Ishikawa (cell line): ENCODE measurements at regions not wholly inside any gene's neighbourhood (a gene's known extent, or its start where the extent isn't known, plus 50 kb on each side); places are given as distances from the start of the nearest gene placed in this dataset.

ENCODE experiments used
- CEBPB ChIP-seq: IDR thresholded peaks from 2 replicates; pipeline ENCODE4 v1.6.1; 2012
- CREB1 ChIP-seq: IDR thresholded peaks from 2 replicates; pipeline ENCODE4 v1.6.1; 2012; ENCODE audit warnings: low read depth
- EGR1 ChIP-seq: IDR thresholded peaks from 2 replicates; pipeline ENCODE4 v1.6.1; 2012
- EP300 ChIP-seq: IDR thresholded peaks from 2 replicates; pipeline ENCODE4 v1.6.1; 2012; ENCODE audit warnings: borderline replicate concordance
- FOXM1 ChIP-seq: IDR thresholded peaks from 2 replicates; pipeline ENCODE4 v1.6.1; 2012; ENCODE audit warnings: low read depth, borderline replicate concordance
- NFIC ChIP-seq: IDR thresholded peaks from 2 replicates; pipeline ENCODE4 v1.6.1; 2012
- RAD21 ChIP-seq: IDR thresholded peaks from 2 replicates; pipeline ENCODE4 v1.6.1; 2012; ENCODE audit warnings: low read depth
- TAF1 ChIP-seq: IDR thresholded peaks from 2 replicates; pipeline ENCODE4 v1.6.1; 2012; ENCODE audit warnings: low read depth, mild to moderate bottlenecking
- TCF12 ChIP-seq: IDR thresholded peaks from 2 replicates; pipeline ENCODE4 v1.6.1; 2012; ENCODE audit warnings: low read depth
- TEAD4 ChIP-seq: IDR thresholded peaks from 2 replicates; pipeline ENCODE4 v1.6.1; 2012
- YY1 ChIP-seq: IDR thresholded peaks from 2 replicates; pipeline ENCODE4 v1.6.1; 2012; ENCODE audit warnings: low read depth
- ZBTB7A ChIP-seq: IDR thresholded peaks from 2 replicates; pipeline ENCODE4 v1.6.1; 2012; ENCODE audit warnings: low read depth
- TF ChIP-seq, protein P1 (sequence below): IDR thresholded peaks from 2 replicates; pipeline ENCODE4 v1.6.1; 2012; ENCODE audit warnings: low read depth, mild to moderate bottlenecking
- TF ChIP-seq, protein P2 (sequence below): IDR thresholded peaks from 2 replicates; pipeline ENCODE4 v1.6.1; 2012
- TF ChIP-seq, protein P3 (sequence below): IDR thresholded peaks from 2 replicates; pipeline ENCODE4 v1.6.1; 2012

DNA sequence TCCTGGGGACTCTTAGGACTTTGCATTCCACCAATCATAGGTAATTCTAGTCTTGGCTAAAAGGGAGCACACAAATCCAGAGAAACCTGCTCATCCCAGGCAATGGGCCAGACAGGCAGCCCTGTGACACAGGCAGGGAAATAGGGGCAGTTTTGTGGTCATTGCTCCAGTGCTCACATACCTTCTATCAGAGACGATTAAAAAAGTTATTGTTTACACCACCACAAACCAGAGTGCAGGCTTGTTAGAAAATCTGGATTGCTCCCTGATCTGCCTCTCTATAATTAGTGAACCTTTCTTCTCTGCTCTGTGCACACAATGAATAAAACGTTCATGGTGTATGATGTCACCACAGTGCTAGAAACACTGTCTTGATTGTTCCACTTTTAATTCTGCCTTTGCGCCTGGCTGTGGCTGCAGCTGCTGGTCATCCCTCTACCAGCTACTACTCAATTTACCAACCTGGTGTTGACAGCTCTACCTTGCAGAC, 121.6 kb upstream of the SPATA13 start:
- no peak for TF ChIP-seq YY1
- peak; percentile 26; the same call in 1 of the 2 replicates for TF ChIP-seq NFIC

DNA sequence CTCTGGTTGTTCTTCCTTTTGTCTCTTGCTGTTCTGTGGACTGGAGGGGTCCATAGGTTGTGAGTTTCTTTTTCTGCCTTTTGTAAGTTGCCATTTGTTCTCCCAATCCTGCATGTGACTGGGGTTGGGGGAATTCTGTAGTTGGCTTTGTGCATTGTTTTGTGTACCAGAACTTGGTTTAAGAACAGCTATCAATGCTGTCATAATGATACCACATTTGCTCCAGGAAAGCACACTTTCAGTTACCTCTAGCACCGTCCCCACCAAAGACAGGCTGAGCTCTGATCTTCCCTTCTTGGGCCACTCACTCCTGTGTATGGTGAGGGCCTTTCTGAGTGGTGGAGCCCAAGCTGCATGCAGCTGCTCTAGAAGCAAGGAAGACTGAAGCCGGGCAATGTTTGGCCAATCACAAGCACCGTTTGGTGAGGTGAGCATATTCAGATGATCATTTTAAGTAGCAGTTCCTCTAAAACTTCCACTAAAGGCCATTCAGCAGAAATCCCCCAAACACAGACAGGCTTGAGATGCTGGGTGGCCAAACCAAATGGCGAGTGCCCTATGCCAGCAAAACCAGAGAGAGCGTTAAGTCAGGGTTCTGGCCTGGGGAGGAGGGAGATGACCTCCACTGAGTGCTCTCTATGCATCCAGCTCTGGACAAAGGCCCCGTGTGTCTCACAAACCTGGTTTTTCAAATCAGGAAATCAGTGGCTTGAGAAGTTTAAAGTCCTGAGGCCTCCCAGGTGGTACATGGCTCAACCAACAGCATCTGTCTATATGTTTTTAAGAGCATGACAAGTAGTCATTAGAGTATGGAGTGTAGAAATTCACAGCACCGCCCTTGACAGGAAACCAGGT, 120.7 kb upstream of the SPATA13 start:
- no peak for TF ChIP-seq RAD21
- TF ChIP-seq, protein P1, sequence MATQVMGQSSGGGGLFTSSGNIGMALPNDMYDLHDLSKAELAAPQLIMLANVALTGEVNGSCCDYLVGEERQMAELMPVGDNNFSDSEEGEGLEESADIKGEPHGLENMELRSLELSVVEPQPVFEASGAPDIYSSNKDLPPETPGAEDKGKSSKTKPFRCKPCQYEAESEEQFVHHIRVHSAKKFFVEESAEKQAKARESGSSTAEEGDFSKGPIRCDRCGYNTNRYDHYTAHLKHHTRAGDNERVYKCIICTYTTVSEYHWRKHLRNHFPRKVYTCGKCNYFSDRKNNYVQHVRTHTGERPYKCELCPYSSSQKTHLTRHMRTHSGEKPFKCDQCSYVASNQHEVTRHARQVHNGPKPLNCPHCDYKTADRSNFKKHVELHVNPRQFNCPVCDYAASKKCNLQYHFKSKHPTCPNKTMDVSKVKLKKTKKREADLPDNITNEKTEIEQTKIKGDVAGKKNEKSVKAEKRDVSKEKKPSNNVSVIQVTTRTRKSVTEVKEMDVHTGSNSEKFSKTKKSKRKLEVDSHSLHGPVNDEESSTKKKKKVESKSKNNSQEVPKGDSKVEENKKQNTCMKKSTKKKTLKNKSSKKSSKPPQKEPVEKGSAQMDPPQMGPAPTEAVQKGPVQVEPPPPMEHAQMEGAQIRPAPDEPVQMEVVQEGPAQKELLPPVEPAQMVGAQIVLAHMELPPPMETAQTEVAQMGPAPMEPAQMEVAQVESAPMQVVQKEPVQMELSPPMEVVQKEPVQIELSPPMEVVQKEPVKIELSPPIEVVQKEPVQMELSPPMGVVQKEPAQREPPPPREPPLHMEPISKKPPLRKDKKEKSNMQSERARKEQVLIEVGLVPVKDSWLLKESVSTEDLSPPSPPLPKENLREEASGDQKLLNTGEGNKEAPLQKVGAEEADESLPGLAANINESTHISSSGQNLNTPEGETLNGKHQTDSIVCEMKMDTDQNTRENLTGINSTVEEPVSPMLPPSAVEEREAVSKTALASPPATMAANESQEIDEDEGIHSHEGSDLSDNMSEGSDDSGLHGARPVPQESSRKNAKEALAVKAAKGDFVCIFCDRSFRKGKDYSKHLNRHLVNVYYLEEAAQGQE, result no peak
- no peak for TF ChIP-seq NFIC
- no peak for TF ChIP-seq TCF12
- TF ChIP-seq, protein P2, sequence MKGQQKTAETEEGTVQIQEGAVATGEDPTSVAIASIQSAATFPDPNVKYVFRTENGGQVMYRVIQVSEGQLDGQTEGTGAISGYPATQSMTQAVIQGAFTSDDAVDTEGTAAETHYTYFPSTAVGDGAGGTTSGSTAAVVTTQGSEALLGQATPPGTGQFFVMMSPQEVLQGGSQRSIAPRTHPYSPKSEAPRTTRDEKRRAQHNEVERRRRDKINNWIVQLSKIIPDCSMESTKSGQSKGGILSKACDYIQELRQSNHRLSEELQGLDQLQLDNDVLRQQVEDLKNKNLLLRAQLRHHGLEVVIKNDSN, result no peak
- TF ChIP-seq EGR1, result no peak
- TF ChIP-seq EP300, result no peak

DNA sequence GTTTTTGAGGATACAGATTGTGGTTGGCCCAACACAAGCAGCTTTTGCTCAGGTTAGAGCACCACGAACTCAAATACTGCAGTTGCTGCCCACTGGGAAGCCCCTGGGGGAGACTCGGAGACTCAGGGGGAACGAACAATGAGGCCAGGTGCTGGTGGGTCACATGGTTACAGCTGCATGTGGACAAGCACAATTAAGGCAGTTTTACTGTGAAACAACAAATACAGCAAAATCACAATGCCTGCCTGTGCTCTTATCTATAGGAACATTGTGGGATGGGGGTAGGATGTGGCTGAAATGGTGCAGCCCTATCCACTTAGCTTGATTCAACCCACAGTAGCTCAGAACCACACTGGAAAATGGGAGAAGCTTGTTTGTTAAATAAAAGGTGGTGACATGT, 119.7 kb upstream of the SPATA13 start:
- TF ChIP-seq CREB1 (no peak), TCF12 (no peak), YY1 (no peak), NFIC (no peak), RAD21 (no peak), EP300 (no peak), ZBTB7A (no peak), TAF1 (no peak), EGR1 (no peak), CEBPB (no peak), FOXM1 (no peak)
- TF ChIP-seq, protein P2, result no peak
- TF ChIP-seq, protein P1, result no peak

DNA sequence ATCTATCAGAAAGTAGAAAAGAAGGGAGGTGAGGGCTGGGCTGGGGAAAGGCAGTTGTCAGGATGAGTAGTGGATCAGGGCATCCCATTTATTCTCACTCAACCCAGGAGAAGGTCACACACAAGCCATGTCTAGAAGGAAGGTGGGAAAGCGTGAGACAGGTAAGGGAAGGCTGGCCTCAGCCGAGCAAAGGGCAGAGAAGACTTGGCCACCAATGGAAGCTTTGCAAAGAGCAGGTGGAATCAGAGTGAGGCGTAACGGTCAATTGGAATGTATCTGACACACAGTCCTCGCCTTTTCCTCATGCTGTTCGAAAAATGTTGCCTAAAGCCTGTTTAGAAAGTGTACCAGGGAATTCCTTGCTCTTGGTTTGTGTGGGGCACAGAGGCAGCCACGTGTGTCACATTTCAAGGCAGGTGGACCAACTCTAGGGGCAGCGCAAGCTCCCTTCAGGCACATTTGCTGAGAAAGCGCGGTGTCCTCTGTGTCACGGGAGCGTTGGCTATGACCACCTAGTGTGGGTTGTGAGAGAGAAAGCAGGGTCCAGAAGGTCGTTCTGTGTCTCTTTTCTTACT, 118.8 kb upstream of the SPATA13 start:
- TF ChIP-seq YY1, result no peak
- no peak for TF ChIP-seq NFIC
- TF ChIP-seq TCF12, result no peak
- TF ChIP-seq EGR1, result no peak
- TF ChIP-seq TEAD4, result no peak
- TF ChIP-seq ZBTB7A, result no peak

DNA sequence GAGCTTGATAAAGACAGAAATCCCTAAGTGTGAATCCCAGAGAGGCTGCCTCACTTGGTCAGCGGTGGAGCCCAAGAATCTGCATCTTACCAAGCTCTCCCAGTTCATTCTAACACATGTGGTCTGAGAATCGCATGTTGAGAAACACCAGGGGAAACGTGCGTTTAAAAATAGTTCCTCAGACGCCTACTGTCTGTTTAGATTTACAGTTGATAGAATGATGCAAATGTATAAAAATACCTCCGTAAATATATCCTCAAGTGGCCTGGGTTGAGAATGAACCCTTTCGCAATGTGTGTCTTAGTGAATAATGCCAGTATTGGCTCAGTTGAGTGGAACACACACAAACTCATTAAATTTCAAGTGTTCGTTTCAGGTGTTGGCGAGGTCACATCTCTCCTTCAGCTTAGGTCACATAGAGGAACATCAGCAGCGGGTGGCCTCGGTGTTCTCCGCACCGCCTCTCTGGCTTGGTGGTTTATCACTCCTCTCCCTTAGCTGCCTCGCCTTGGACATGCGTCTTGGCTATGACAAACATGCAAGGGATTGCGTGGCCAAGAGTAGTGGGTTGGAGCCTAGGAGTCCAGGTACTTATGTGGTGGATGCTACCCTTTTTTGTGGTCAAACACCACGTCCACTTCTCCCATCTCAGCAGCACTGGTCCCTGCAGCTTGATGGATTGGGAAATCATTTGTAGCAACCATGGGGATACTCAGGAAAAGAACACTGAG, 117.6 kb upstream of the SPATA13 start:
- TF ChIP-seq TCF12 (no peak), FOXM1 (no peak), TAF1 (no peak), CEBPB (no peak), ZBTB7A (no peak), TEAD4 (no peak), NFIC (no peak)
- TF ChIP-seq, protein P2, result no peak
- TF ChIP-seq, protein P3, sequence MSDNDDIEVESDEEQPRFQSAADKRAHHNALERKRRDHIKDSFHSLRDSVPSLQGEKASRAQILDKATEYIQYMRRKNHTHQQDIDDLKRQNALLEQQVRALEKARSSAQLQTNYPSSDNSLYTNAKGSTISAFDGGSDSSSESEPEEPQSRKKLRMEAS, result no peak
